B cell (primary cell): ENCODE measurements at regions not wholly inside any gene's neighbourhood (a gene's known extent, or its start where the extent isn't known, plus 50 kb on each side); places are given as distances from the start of the nearest gene placed in this dataset.

Experiments
- ATAC-seq: fragments of 200-7000 bp; cut with Tn5 transposase; one replicate; pipeline ENCODE4 v1.10.0; 2021; ENCODE audit warnings: low read depth, mild to moderate bottlenecking, moderate number of reproducible peaks, moderate library complexity
- CTCF ChIA-PET: fragments of 350-600 bp; sonication (Branson Sonifier 250); formaldehyde crosslinking; loops from one replicate; lab custom pipeline; 2021; ENCODE audit warnings: antibody characterized with exemption, inconsistent platforms; lab: Charles Lee
- POLR2A ChIA-PET: fragments of 350-600 bp; sonication (Branson Sonifier 250); formaldehyde crosslinking; loops from one replicate; lab custom pipeline; 2021; ENCODE audit warnings: antibody characterized with exemption; lab: Charles Lee
- DNase-seq: peaks from one replicate; pipeline ENCODE4 v3.0.0; 2013
- H2AFZ ChIP-seq: 2 replicates; pipeline ENCODE4 v1.6.1; 2012; ENCODE audit warnings: mild to moderate bottlenecking, low read depth, low read length; ENCODE audit not compliant: insufficient read depth, poor library complexity, severe bottlenecking
- H3K27ac ChIP-seq, 2 donors: 1 replicate in 1 of 2; 2 replicates in 1 of 2; pipeline ENCODE4 v1.5.1; 2012 to 2013; ENCODE audit warnings: low read length in 2 of 2, mild to moderate bottlenecking in 2 of 2, moderate library complexity in 1 of 2
- H3K27me3 ChIP-seq, 4 experiments: fragments of 200-600 bp in 1 of 4; sonication (generic) in 1 of 4; replicated peaks in 1 of 4; 1 replicate in 2 of 4; 2 replicates in 2 of 4; pipeline versions ENCODE4 v1.6.1 to v1.7.0; 2013 to 2016; ENCODE audit warnings: low read length in 3 of 4, mild to moderate bottlenecking in 2 of 4, mixed read lengths in 1 of 4, moderate library complexity in 1 of 4; ENCODE audit not compliant: insufficient read depth in 4 of 4, control insufficient read depth in 3 of 4; ENCODE audit errors: control extremely low read depth in 1 of 4
- H3K36me3 ChIP-seq, 2 experiments: replicated peaks in 1 of 2; 1 replicate in 1 of 2; 2 replicates in 1 of 2; pipeline versions ENCODE4 v1.6.1 to v1.7.1; 2013; ENCODE audit warnings: low read length in 1 of 2; ENCODE audit not compliant: insufficient read depth in 2 of 2, control insufficient read depth in 1 of 2; ENCODE audit errors: control extremely low read depth in 1 of 2, extremely low read depth in 1 of 2
- H3K4me1 ChIP-seq, 2 donors: fragments of 200-600 bp in 1 of 2; sonication (generic) in 1 of 2; 1 replicate in 1 of 2; 2 replicates in 1 of 2; pipeline versions ENCODE4 v1.5.1 to v1.6.1; 2013 to 2017; ENCODE audit warnings: low read length in 2 of 2; ENCODE audit not compliant: control insufficient read depth in 2 of 2, insufficient read depth in 2 of 2
- H3K4me2 ChIP-seq: replicated peaks from 2 replicates; pipeline ENCODE3; 2012; ENCODE audit warnings: mild to moderate bottlenecking, low read depth, low read length; ENCODE audit not compliant: poor library complexity, severe bottlenecking
- H3K4me3 ChIP-seq, 5 experiments: fragments of 200-600 bp in 1 of 5; sonication (generic) in 1 of 5; 1 replicate in 3 of 5; 2 replicates in 2 of 5; pipeline versions ENCODE4 v1.5.1 to v1.7.0; 2011 to 2016; ENCODE audit warnings: low read length in 4 of 5, mild to moderate bottlenecking in 4 of 5, low read depth in 2 of 5, control low read depth in 1 of 5, moderate library complexity in 1 of 5; ENCODE audit not compliant: insufficient read depth in 1 of 5; ENCODE audit errors: control extremely low read depth in 1 of 5, extremely low read depth in 1 of 5
- H3K79me2 ChIP-seq: fragments of 200-600 bp; sonication (generic); one replicate; pipeline ENCODE4 v1.6.0; 2016; ENCODE audit warnings: low read length; ENCODE audit not compliant: control insufficient read depth, insufficient read depth
- H3K9ac ChIP-seq: fragments of 200-600 bp; sonication (generic); 2 replicates; pipeline ENCODE4 v1.6.1; 2017; ENCODE audit warnings: mild to moderate bottlenecking, low read length, moderate library complexity
- H3K9me3 ChIP-seq, 3 donors: one replicate each; pipeline versions ENCODE4 v1.6.1 to v1.7.1; 2013; ENCODE audit warnings: low read length in 2 of 3; ENCODE audit not compliant: control insufficient read depth in 2 of 3, insufficient read depth in 1 of 3; ENCODE audit errors: control extremely low read depth in 1 of 3
- H4K20me1 ChIP-seq: 2 replicates; pipeline ENCODE4 v1.6.0; 2012; ENCODE audit warnings: mild to moderate bottlenecking, low read length; ENCODE audit not compliant: insufficient read depth, control insufficient read depth, poor library complexity, severe bottlenecking
- H3K27ac Mint-ChIP-seq: one replicate; pipeline ENCODE4 v1.8.0; 2021; ENCODE audit warnings: mixed read lengths
- H3K27me3 Mint-ChIP-seq: one replicate; pipeline ENCODE4 v1.8.0; 2021; ENCODE audit warnings: mixed read lengths
- H3K4me1 Mint-ChIP-seq: one replicate; pipeline ENCODE4 v1.8.0; 2021; ENCODE audit warnings: mixed read lengths
- H3K4me3 Mint-ChIP-seq: one replicate; pipeline ENCODE4 v1.8.0; 2021; ENCODE audit warnings: mixed read lengths
- H3K9me3 Mint-ChIP-seq: one replicate; pipeline ENCODE4 v1.8.0; 2022; ENCODE audit warnings: mixed read lengths; ENCODE audit not compliant: insufficient read depth
- EZH2 ChIP-seq: IDR thresholded peaks from 2 replicates; pipeline ENCODE4 v1.6.1; 2012; ENCODE audit warnings: borderline replicate concordance, low read depth, mild to moderate bottlenecking, moderate library complexity, low read length; ENCODE audit not compliant: insufficient read depth, poor library complexity, severe bottlenecking
- WGBS: methylation state at CpG from one replicate; pipeline ENCODE4 v1.1.5; 2013; ENCODE audit warnings: missing lambda C conversion rate; ENCODE audit not compliant: insufficient coverage; 5-methylcytosine and 5-hydroxymethylcytosine counted together
- intact Hi-C: fragments of 100-400 bp; cut with micrococcal nuclease; formaldehyde crosslinking; loops from one replicate; pipeline ENCODE4 v1.10.0; 2022
- TF ChIP-seq, protein P1 (sequence below): fragments of 200-600 bp; IDR thresholded peaks from one replicate; pipeline ENCODE4 v1.8.0; 2022; ENCODE audit warnings: antibody characterized with exemption, mild to moderate bottlenecking

DNA sequence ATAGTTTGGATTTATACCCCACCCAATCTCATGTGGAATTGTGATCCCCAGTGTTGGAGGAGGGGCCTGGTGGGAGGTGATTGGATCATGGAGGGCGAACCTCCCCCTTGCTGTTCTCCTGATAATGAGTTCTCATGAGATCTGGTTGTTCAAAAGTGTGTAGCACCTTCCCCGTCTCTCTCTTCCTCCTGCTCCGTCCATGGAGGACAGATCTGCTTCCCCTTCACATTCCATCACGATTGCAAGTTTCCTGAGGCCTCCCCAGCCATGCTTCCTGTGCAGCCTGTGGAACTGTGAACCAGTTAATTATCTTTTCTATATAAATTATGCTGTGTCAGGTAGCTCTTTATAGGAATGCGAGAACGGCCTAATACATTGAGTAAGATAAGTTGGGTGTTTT, 518.8 kb upstream of the LCORL start:
- intact Hi-C loops, result no loop called here
- WGBS, result no CpG with 5 or more reads among the region's 6 CpGs
- H3K27me3 Mint-ChIP-seq, result no peaks in the 10 kb centered on the region
- DNase-seq, result no peak
- no peaks in the 10 kb centered on the region for H3K9me3 Mint-ChIP-seq
- Histone ChIP-seq H3K79me2 (no peaks in the 10 kb centered on the region), H3K4me3 (no peak overlapping the region), H3K27me3 (no peaks in the 10 kb centered on the region), H3K9ac (no peak overlapping the region), H3K36me3 (no peaks in the 10 kb centered on the region), H3K27ac (no peak overlapping the region), H4K20me1 (no peaks in the 10 kb centered on the region), H3K4me1 (no peaks in the 10 kb centered on the region), H2AFZ (no peak overlapping the region), H3K9me3 (no peaks in the 10 kb centered on the region), H3K4me2 (no peak overlapping the region)
- TF ChIP-seq EZH2, result no peak
- TF ChIP-seq, protein P1, sequence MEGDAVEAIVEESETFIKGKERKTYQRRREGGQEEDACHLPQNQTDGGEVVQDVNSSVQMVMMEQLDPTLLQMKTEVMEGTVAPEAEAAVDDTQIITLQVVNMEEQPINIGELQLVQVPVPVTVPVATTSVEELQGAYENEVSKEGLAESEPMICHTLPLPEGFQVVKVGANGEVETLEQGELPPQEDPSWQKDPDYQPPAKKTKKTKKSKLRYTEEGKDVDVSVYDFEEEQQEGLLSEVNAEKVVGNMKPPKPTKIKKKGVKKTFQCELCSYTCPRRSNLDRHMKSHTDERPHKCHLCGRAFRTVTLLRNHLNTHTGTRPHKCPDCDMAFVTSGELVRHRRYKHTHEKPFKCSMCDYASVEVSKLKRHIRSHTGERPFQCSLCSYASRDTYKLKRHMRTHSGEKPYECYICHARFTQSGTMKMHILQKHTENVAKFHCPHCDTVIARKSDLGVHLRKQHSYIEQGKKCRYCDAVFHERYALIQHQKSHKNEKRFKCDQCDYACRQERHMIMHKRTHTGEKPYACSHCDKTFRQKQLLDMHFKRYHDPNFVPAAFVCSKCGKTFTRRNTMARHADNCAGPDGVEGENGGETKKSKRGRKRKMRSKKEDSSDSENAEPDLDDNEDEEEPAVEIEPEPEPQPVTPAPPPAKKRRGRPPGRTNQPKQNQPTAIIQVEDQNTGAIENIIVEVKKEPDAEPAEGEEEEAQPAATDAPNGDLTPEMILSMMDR, result no peak
- CTCF ChIA-PET, result no interaction called here
- no peak overlapping the region for H3K4me3 Mint-ChIP-seq
- POLR2A ChIA-PET, result no interaction called here
- no peak for ATAC-seq
- no peak overlapping the region for H3K27ac Mint-ChIP-seq
- no peaks in the 10 kb centered on the region for H3K4me1 Mint-ChIP-seq

DNA sequence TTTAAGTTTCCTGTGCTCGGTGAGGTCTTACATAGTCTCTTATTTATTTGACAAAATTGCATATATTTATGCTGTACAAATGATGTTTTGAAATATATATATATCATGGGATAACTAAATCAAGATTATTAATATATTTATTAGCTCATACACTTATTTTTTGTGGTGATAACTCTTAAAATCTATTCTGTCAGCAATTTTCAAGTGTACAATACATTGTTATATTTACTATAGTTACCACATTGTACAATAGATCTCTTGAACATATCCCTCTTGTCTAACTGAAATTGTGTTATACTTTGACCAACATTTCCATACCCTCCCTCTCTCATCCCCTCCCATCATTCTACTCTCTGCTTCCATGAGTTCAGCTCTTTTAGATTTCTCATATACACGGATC, 516.6 kb upstream of the LCORL start:
- H3K79me2 ChIP-seq, result no peaks in the 10 kb centered on the region
- no peak overlapping the region for H3K27ac ChIP-seq
- ChIA-PET POLR2A (no interaction called here), CTCF (no interaction called here)
- Mint-ChIP-seq H3K27ac (no peak overlapping the region), H3K9me3 (no peaks in the 10 kb centered on the region), H3K4me1 (no peaks in the 10 kb centered on the region), H3K4me3 (no peak overlapping the region), H3K27me3 (no peaks in the 10 kb centered on the region)
- H3K4me3 ChIP-seq, result no peak overlapping the region
- H4K20me1 ChIP-seq, result no peaks in the 10 kb centered on the region
- no CpG with 5 or more reads among the region's 2 CpGs for WGBS
- DNase-seq (no peak), ATAC-seq (no peak)
- no peak overlapping the region for H2AFZ ChIP-seq
- intact Hi-C loops, result no loop called here
- TF ChIP-seq EZH2, result no peak
- TF ChIP-seq, protein P1, result no peak
- H3K9ac ChIP-seq, result no peak overlapping the region
- no peaks in the 10 kb centered on the region for H3K4me1 ChIP-seq
- H3K4me2 ChIP-seq, result no peak overlapping the region
- H3K27me3 ChIP-seq, result no peaks in the 10 kb centered on the region
- H3K9me3 ChIP-seq, result no peaks in the 10 kb centered on the region
- H3K36me3 ChIP-seq, result no peaks in the 10 kb centered on the region
